ENCODE measurements at regions not wholly inside any gene's neighbourhood (a gene's known extent, or its start where the extent isn't known, plus 50 kb on each side); places are given as distances from the start of the nearest gene placed in this dataset.

GRCh38 chrX:69379412-69379811 lies 124.7 kb upstream of the NALF2 start:
- H3K36me3 ChIP-seq = no peaks in the 10 kb centered on the region
- H3K27me3 ChIP-seq = no peaks in the 10 kb centered on the region
- H3K27ac ChIP-seq = no peak overlapping the region
- intact Hi-C loops (cut with DNase I) = no loop called here
- no peak overlapping the region for H3K4me3 ChIP-seq
- DNase-seq = no peak
- H3K9ac ChIP-seq (ENCODE audit: low read depth in 2 of 2, low read length in 2 of 2) = no peak overlapping the region
- TF ChIP-seq, protein P1, sequence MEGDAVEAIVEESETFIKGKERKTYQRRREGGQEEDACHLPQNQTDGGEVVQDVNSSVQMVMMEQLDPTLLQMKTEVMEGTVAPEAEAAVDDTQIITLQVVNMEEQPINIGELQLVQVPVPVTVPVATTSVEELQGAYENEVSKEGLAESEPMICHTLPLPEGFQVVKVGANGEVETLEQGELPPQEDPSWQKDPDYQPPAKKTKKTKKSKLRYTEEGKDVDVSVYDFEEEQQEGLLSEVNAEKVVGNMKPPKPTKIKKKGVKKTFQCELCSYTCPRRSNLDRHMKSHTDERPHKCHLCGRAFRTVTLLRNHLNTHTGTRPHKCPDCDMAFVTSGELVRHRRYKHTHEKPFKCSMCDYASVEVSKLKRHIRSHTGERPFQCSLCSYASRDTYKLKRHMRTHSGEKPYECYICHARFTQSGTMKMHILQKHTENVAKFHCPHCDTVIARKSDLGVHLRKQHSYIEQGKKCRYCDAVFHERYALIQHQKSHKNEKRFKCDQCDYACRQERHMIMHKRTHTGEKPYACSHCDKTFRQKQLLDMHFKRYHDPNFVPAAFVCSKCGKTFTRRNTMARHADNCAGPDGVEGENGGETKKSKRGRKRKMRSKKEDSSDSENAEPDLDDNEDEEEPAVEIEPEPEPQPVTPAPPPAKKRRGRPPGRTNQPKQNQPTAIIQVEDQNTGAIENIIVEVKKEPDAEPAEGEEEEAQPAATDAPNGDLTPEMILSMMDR (IDR thresholded peaks at IDR 0.05) = no peak
- H3K9me3 ChIP-seq = no peaks in the 10 kb centered on the region
- H3K4me1 ChIP-seq = no peaks in the 10 kb centered on the region

DNA sequence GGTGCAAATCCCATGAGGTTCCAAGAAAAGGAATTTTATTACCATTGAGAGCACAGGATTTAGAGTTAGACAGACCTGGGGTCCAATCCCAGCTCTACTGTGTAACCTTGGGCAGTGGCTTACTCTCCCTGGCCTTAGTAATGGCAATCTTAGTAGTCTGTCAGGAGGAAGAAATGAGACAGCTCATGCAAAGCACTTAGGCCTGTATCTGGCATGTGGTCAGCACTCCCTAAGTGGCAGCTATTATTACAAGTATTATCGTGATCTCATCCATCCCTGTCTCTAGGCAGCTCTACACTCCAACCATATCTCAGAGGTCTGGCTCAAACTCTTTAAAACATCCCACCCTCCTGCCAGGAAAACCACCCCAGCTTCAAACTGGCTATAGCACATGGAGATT lies 129.6 kb upstream of the NALF2 start:
- DNase-seq = no peak
- Histone ChIP-seq H3K36me3 (no peaks in the 10 kb centered on the region), H3K9me3 (no peaks in the 10 kb centered on the region), H3K27me3 (no peaks in the 10 kb centered on the region), H3K4me1 (no peaks in the 10 kb centered on the region), H3K4me3 (no peak overlapping the region), H3K9ac (ENCODE audit: low read depth in 2 of 2, low read length in 2 of 2) (no peak overlapping the region), H3K27ac (no peak overlapping the region)
- TF ChIP-seq, protein P1 (IDR thresholded peaks at IDR 0.05) = no peak
- intact Hi-C loops (cut with DNase I) = no loop called here

- intact Hi-C loops (cut with DNase I) = no loop called here
- H3K9me3 ChIP-seq = no peaks in the 10 kb centered on the region
- no peak overlapping the region for H3K9ac ChIP-seq (ENCODE audit: low read depth in 2 of 2, low read length in 2 of 2)
- H3K36me3 ChIP-seq = no peaks in the 10 kb centered on the region
- no peak overlapping the region for H3K27ac ChIP-seq
- no peaks in the 10 kb centered on the region for H3K27me3 ChIP-seq
- DNase-seq = no peak
- H3K4me3 ChIP-seq = no peak overlapping the region
- H3K4me1 ChIP-seq = no peaks in the 10 kb centered on the region
- TF ChIP-seq, protein P1 (IDR thresholded peaks at IDR 0.05) = no peak
Measured at GRCh38 chrX:69372435-69372834, 131.7 kb upstream of the NALF2 start.

- no peak for DNase-seq
- no peak overlapping the region for H3K4me3 ChIP-seq
- H3K27ac ChIP-seq = no peak overlapping the region
- intact Hi-C loops (cut with DNase I) = no loop called here
- H3K4me1 ChIP-seq = no peaks in the 10 kb centered on the region
- no peak overlapping the region for H3K9ac ChIP-seq (ENCODE audit: low read depth in 2 of 2, low read length in 2 of 2)
- no peaks in the 10 kb centered on the region for H3K9me3 ChIP-seq
- TF ChIP-seq, protein P1 (IDR thresholded peaks at IDR 0.05) = no peak
- H3K27me3 ChIP-seq = no peaks in the 10 kb centered on the region
- H3K36me3 ChIP-seq = no peaks in the 10 kb centered on the region
Measured at GRCh38 chrX:69371159-69371558, 133.0 kb upstream of the NALF2 start.

GRCh38 chrX:69369999-69370398 lies 134.1 kb upstream of the NALF2 start:
- H3K27ac ChIP-seq = no peak overlapping the region
- no peaks in the 10 kb centered on the region for H3K36me3 ChIP-seq
- no peaks in the 10 kb centered on the region for H3K9me3 ChIP-seq
- no peak for DNase-seq
- no peaks in the 10 kb centered on the region for H3K27me3 ChIP-seq
- no peak overlapping the region for H3K4me3 ChIP-seq
- no peaks in the 10 kb centered on the region for H3K4me1 ChIP-seq
- intact Hi-C loops (cut with DNase I) = no loop called here
- TF ChIP-seq, protein P1 (IDR thresholded peaks at IDR 0.05) = no peak
- no peak overlapping the region for H3K9ac ChIP-seq (ENCODE audit: low read depth in 2 of 2, low read length in 2 of 2)

DNA sequence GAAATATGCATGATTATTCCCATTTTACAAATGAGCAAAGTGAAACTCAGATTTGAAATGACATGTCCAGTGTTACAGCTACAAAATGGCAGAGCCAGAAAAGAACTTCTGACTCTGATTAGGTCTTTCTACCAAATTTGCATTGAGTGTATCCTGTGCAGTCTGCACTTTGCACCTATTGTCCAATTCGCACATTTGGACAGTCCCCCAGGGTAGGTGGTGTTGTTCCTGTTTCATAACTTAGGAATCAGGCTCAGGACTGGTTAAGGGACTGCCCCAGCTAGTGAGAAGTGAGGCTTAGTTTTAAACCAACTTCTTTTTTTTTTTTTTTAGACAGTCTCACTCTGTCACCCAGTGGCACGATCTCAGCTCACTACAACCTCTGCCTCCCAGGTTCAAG lies 137.9 kb upstream of the NALF2 start:
- no peaks in the 10 kb centered on the region for H3K9me3 ChIP-seq
- H3K4me3 ChIP-seq = no peak overlapping the region
- H3K4me1 ChIP-seq = no peaks in the 10 kb centered on the region
- intact Hi-C loops (cut with DNase I) = no loop called here
- TF ChIP-seq, protein P1 (IDR thresholded peaks at IDR 0.05) = no peak
- no peak overlapping the region for H3K27ac ChIP-seq
- H3K36me3 ChIP-seq = no peaks in the 10 kb centered on the region
- H3K9ac ChIP-seq (ENCODE audit: low read depth in 2 of 2, low read length in 2 of 2) = no peak overlapping the region
- DNase-seq = no peak
- no peaks in the 10 kb centered on the region for H3K27me3 ChIP-seq

Data from colonic mucosa (tissue), 4 donors.